ENCODE measurements at regions not wholly inside any gene's neighbourhood (a gene's known extent, or its start where the extent isn't known, plus 50 kb on each side); places are given as distances from the start of the nearest gene placed in this dataset.

- Histone ChIP-seq H3K4ac (ENCODE audit: low read depth in 1 of 2, low read length in 2 of 2) (no peak overlapping the region), H3K4me3 (ENCODE audit: insufficient read depth in 1 of 2, low read depth in 1 of 2, low read length in 2 of 2) (no peak overlapping the region), H4K91ac (ENCODE audit: low read length) (no peak overlapping the region), H2BK15ac (ENCODE audit: low read depth, poor library complexity, severe bottlenecking) (no peak overlapping the region), H2BK5ac (ENCODE audit: low read depth, low read length, poor library complexity, severe bottlenecking) (no peak overlapping the region), H3K23ac (ENCODE audit: low read length in 2 of 2) (no peak overlapping the region), H3K79me1 (replicated peaks; ENCODE audit: low read length, poor library complexity, severe bottlenecking) (no peaks in the 10 kb centered on the region), H3K9me3 (ENCODE audit: control insufficient read depth, low read length) (peaks cover 22% of the 10 kb centered on the region), H3K4me1 (ENCODE audit: control insufficient read depth, insufficient read depth, low read depth, low read length) (no peaks in the 10 kb centered on the region), H2BK12ac (ENCODE audit: low read length in 2 of 2) (no peak overlapping the region), H2AFZ (ENCODE audit: low read depth, low read length) (no peak overlapping the region), H4K8ac (ENCODE audit: low read length) (no peak overlapping the region), H3K9ac (ENCODE audit: low read length) (no peak overlapping the region), H3K36me3 (ENCODE audit: control insufficient read depth in 1 of 2, insufficient read depth in 2 of 2, low read depth in 1 of 2, low read length in 2 of 2) (no peaks in the 10 kb centered on the region), H3K27ac (ENCODE audit: low read length, poor library complexity, severe bottlenecking) (no peak overlapping the region), H2BK120ac (ENCODE audit: low read depth, low read length) (no peak overlapping the region), H2AK5ac (ENCODE audit: low read length, severe bottlenecking) (no peak overlapping the region), H3K18ac (ENCODE audit: low read depth in 1 of 2, low read length in 2 of 2) (no peak overlapping the region), H3K14ac (ENCODE audit: low read length in 2 of 2) (no peak overlapping the region), H3K4me2 (ENCODE audit: low read length, poor library complexity, severe bottlenecking) (no peak overlapping the region), H3K27me3 (ENCODE audit: control insufficient read depth in 1 of 2, insufficient read depth in 1 of 2, low read length in 2 of 2) (no peaks in the 10 kb centered on the region)
- DNase-seq = no peak
- WGBS = no CpG with 5 or more reads among the region's 2 CpGs
Measured at GRCh38 chr3:1907911-1908310, 190.8 kb upstream of the CNTN4 start.

- no peak overlapping the region for H2BK12ac ChIP-seq (ENCODE audit: low read length in 2 of 2)
- H3K23ac ChIP-seq (ENCODE audit: low read length in 2 of 2) = no peak overlapping the region
- no peak overlapping the region for H2AK5ac ChIP-seq (ENCODE audit: low read length, severe bottlenecking)
- peaks cover 20% of the 10 kb centered on the region for H3K9me3 ChIP-seq (ENCODE audit: control insufficient read depth, low read length)
- no peak overlapping the region for H3K18ac ChIP-seq (ENCODE audit: low read depth in 1 of 2, low read length in 2 of 2)
- DNase-seq = no peak
- no peaks in the 10 kb centered on the region for H3K36me3 ChIP-seq (ENCODE audit: control insufficient read depth in 1 of 2, insufficient read depth in 2 of 2, low read depth in 1 of 2, low read length in 2 of 2)
- no peak overlapping the region for H2AFZ ChIP-seq (ENCODE audit: low read depth, low read length)
- H4K91ac ChIP-seq (ENCODE audit: low read length) = no peak overlapping the region
- no peaks in the 10 kb centered on the region for H3K27me3 ChIP-seq (ENCODE audit: control insufficient read depth in 1 of 2, insufficient read depth in 1 of 2, low read length in 2 of 2)
- no peaks in the 10 kb centered on the region for H3K4me1 ChIP-seq (ENCODE audit: control insufficient read depth, insufficient read depth, low read depth, low read length)
- no peak overlapping the region for H3K4me3 ChIP-seq (ENCODE audit: insufficient read depth in 1 of 2, low read depth in 1 of 2, low read length in 2 of 2)
- H4K8ac ChIP-seq (ENCODE audit: low read length) = no peak overlapping the region
- no peak overlapping the region for H3K9ac ChIP-seq (ENCODE audit: low read length)
- H3K79me1 ChIP-seq (replicated peaks; ENCODE audit: low read length, poor library complexity, severe bottlenecking) = no peaks in the 10 kb centered on the region
- no peak overlapping the region for H3K4ac ChIP-seq (ENCODE audit: low read depth in 1 of 2, low read length in 2 of 2)
- no peak overlapping the region for H3K27ac ChIP-seq (ENCODE audit: low read length, poor library complexity, severe bottlenecking)
- no peak overlapping the region for H3K14ac ChIP-seq (ENCODE audit: low read length in 2 of 2)
- H2BK120ac ChIP-seq (ENCODE audit: low read depth, low read length) = no peak overlapping the region
- no peak overlapping the region for H3K4me2 ChIP-seq (ENCODE audit: low read length, poor library complexity, severe bottlenecking)
- H2BK15ac ChIP-seq (ENCODE audit: low read depth, poor library complexity, severe bottlenecking) = no peak overlapping the region
- no peak overlapping the region for H2BK5ac ChIP-seq (ENCODE audit: low read depth, low read length, poor library complexity, severe bottlenecking)
- WGBS = 75% methylated on average over 1 of the region's 2 CpGs
Measured at GRCh38 chr3:1908651-1909445, 189.8 kb upstream of the CNTN4 start.

GRCh38 chr3:1910322-1910721 lies 188.3 kb upstream of the CNTN4 start:
- no peak overlapping the region for H3K18ac ChIP-seq (ENCODE audit: low read depth in 1 of 2, low read length in 2 of 2)
- no peak overlapping the region for H4K91ac ChIP-seq (ENCODE audit: low read length)
- H2AFZ ChIP-seq (ENCODE audit: low read depth, low read length) = no peak overlapping the region
- H4K8ac ChIP-seq (ENCODE audit: low read length) = no peak overlapping the region
- no peak overlapping the region for H2BK5ac ChIP-seq (ENCODE audit: low read depth, low read length, poor library complexity, severe bottlenecking)
- 88% methylated on average over 2 of the region's 3 CpGs for WGBS
- no peaks in the 10 kb centered on the region for H3K36me3 ChIP-seq (ENCODE audit: control insufficient read depth in 1 of 2, insufficient read depth in 2 of 2, low read depth in 1 of 2, low read length in 2 of 2)
- no peak overlapping the region for H2BK12ac ChIP-seq (ENCODE audit: low read length in 2 of 2)
- no peak overlapping the region for H2BK15ac ChIP-seq (ENCODE audit: low read depth, poor library complexity, severe bottlenecking)
- no peak overlapping the region for H3K23ac ChIP-seq (ENCODE audit: low read length in 2 of 2)
- no peak overlapping the region for H2AK5ac ChIP-seq (ENCODE audit: low read length, severe bottlenecking)
- no peak for DNase-seq
- no peak overlapping the region for H3K4me3 ChIP-seq (ENCODE audit: insufficient read depth in 1 of 2, low read depth in 1 of 2, low read length in 2 of 2)
- H3K4me1 ChIP-seq (ENCODE audit: control insufficient read depth, insufficient read depth, low read depth, low read length) = no peaks in the 10 kb centered on the region
- H3K14ac ChIP-seq (ENCODE audit: low read length in 2 of 2) = no peak overlapping the region
- H3K79me1 ChIP-seq (replicated peaks; ENCODE audit: low read length, poor library complexity, severe bottlenecking) = no peaks in the 10 kb centered on the region
- peaks cover 12% of the 10 kb centered on the region for H3K9me3 ChIP-seq (ENCODE audit: control insufficient read depth, low read length)
- H3K27me3 ChIP-seq (ENCODE audit: control insufficient read depth in 1 of 2, insufficient read depth in 1 of 2, low read length in 2 of 2) = no peaks in the 10 kb centered on the region
- H3K4ac ChIP-seq (ENCODE audit: low read depth in 1 of 2, low read length in 2 of 2) = no peak overlapping the region
- H3K9ac ChIP-seq (ENCODE audit: low read length) = no peak overlapping the region
- no peak overlapping the region for H3K4me2 ChIP-seq (ENCODE audit: low read length, poor library complexity, severe bottlenecking)
- no peak overlapping the region for H3K27ac ChIP-seq (ENCODE audit: low read length, poor library complexity, severe bottlenecking)
- no peak overlapping the region for H2BK120ac ChIP-seq (ENCODE audit: low read depth, low read length)

DNA sequence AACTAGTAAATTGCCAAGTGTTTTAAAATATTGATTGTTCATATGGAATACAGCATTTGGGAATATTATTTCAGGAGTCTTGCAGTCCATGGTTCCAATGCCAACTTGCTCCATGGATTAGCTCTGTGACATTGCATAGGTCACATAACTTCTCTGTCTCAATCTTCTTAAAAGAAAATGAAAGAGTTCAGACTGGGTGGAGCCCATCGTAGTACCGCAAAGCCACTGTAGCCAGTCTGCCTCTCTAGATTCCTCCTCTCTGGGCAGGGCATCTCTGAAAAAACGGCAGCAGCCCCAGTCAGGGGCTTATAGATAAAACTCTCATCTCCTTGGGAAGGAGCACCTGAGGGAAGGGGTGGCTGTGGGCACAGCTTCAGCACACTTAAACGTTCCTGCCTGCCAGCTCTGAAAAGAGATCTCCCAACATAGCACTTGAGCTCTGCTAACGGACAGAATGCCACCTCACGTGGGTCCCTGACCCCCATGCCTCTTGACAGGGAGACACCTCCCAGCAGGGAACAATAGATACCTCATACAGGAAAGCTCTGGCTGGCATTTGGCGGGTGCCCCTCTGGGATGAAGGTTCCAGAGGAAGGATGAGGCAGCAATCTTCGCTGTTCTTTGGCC lies 168.8 kb upstream of the CNTN4 start:
- Histone ChIP-seq H3K27me3 (ENCODE audit: control insufficient read depth in 1 of 2, insufficient read depth in 1 of 2, low read length in 2 of 2) (no peaks in the 10 kb centered on the region), H4K8ac (ENCODE audit: low read length) (no peak overlapping the region), H2BK120ac (ENCODE audit: low read depth, low read length) (no peak overlapping the region), H3K9me3 (ENCODE audit: control insufficient read depth, low read length) (peaks cover 8% of the 10 kb centered on the region), H3K79me1 (replicated peaks; ENCODE audit: low read length, poor library complexity, severe bottlenecking) (no peaks in the 10 kb centered on the region), H3K27ac (ENCODE audit: low read length, poor library complexity, severe bottlenecking) (no peak overlapping the region), H3K36me3 (ENCODE audit: control insufficient read depth in 1 of 2, insufficient read depth in 2 of 2, low read depth in 1 of 2, low read length in 2 of 2) (no peaks in the 10 kb centered on the region), H3K14ac (ENCODE audit: low read length in 2 of 2) (no peak overlapping the region), H3K4me2 (ENCODE audit: low read length, poor library complexity, severe bottlenecking) (no peak overlapping the region), H2BK12ac (ENCODE audit: low read length in 2 of 2) (no peak overlapping the region), H3K4me1 (ENCODE audit: control insufficient read depth, insufficient read depth, low read depth, low read length) (no peaks in the 10 kb centered on the region), H3K18ac (ENCODE audit: low read depth in 1 of 2, low read length in 2 of 2) (no peak overlapping the region), H4K91ac (ENCODE audit: low read length) (no peak overlapping the region), H2BK5ac (ENCODE audit: low read depth, low read length, poor library complexity, severe bottlenecking) (no peak overlapping the region), H2AFZ (ENCODE audit: low read depth, low read length) (no peak overlapping the region), H3K23ac (ENCODE audit: low read length in 2 of 2) (no peak overlapping the region), H3K4me3 (ENCODE audit: insufficient read depth in 1 of 2, low read depth in 1 of 2, low read length in 2 of 2) (no peak overlapping the region), H2AK5ac (ENCODE audit: low read length, severe bottlenecking) (no peak overlapping the region), H3K4ac (ENCODE audit: low read depth in 1 of 2, low read length in 2 of 2) (no peak overlapping the region), H3K9ac (ENCODE audit: low read length) (no peak overlapping the region), H2BK15ac (ENCODE audit: low read depth, poor library complexity, severe bottlenecking) (no peak overlapping the region)
- no peak for DNase-seq
- 66% methylated on average over 8 of the region's 8 CpGs for WGBS
